ENCODE measurements at regions not wholly inside any gene's neighbourhood (a gene's known extent, or its start where the extent isn't known, plus 50 kb on each side); places are given as distances from the start of the nearest gene placed in this dataset.
"Not testable (repeated sequence)": the region's sequence is repeated elsewhere in the genome, so short reads cannot be mapped to it uniquely, and the experiment has no call there.

DNA sequence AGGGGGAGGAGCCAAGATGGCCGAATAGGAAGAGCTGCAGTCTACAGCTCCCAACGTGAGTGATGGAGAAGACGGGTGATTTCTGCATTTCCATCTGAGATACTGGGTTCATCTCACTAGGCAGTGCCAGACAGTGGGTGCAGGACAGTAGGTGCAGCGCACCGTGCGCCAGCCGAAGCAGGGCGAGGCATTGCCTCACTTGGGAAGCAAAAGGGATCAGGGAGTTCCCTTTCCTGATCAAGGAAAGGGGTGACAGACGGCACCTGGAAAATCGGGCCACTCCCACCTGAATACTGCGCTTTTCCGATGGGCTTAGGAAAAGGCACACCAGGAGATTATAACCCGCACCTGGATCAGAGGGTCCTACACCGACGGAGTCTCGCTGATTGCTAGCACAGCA, 121.1 kb upstream of the SESTD1 start:
- H3K4me1 Mint-ChIP-seq (ENCODE audit: low read depth); H3K4me3 Mint-ChIP-seq (ENCODE audit: low read depth); H3K27me3 Mint-ChIP-seq (ENCODE audit: low read depth); DNase-seq (ENCODE audit: low spot score); H3K36me3 Mint-ChIP-seq (ENCODE audit: low read depth); H3K27ac Mint-ChIP-seq; intact Hi-C loops (cut with micrococcal nuclease); H3K9me3 Mint-ChIP-seq: not testable (repeated sequence)

DNA sequence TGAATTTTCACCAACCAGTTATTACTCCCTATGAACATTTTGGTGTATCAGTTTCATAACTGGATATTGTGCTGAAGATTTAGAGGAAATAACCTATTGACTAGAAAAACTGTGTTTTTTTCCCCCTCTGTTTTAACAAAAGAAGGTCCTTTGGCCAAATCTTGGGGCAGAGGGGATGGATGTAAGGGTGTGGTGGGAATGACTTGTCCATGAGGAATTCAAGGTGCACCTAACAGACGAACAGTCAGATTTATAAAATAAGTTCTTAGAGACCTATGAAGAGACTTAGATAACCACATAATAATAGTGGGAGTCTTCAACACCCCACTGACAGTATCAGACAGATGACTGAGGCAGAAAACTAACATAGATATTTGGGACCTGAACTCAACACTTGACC, 119.3 kb upstream of the SESTD1 start:
- DNase-seq (ENCODE audit: low spot score), result no peak
- no peaks in the 10 kb centered on the region for H3K27me3 Mint-ChIP-seq (ENCODE audit: low read depth)
- H3K4me3 Mint-ChIP-seq (ENCODE audit: low read depth), result no peak overlapping the region
- no peaks in the 10 kb centered on the region for H3K36me3 Mint-ChIP-seq (ENCODE audit: low read depth)
- H3K27ac Mint-ChIP-seq, result no peak overlapping the region
- intact Hi-C loops (cut with micrococcal nuclease), result no loop called here
- no peaks in the 10 kb centered on the region for H3K9me3 Mint-ChIP-seq
- H3K4me1 Mint-ChIP-seq (ENCODE audit: low read depth), result no peaks in the 10 kb centered on the region

DNA sequence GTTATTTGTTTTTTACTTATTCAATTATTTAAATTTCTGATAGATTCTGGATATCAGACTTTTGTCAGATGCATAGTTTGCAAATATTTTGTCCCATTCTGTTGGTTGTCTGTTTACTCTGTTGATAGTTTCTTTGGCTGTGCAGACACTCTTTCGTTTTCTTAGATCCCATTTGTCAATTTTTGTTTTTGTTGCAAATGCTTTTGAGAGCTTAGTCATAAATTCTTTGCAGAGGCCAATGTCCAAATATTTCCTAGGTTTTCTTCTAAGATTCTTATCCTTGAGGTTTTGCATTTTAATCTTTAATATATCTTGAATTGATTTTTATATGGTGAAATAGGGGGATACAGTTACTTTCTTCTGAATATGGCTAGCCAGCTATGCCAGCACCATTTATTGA, 112.7 kb upstream of the SESTD1 start:
- Mint-ChIP-seq H3K9me3 (no peaks in the 10 kb centered on the region), H3K36me3 (ENCODE audit: low read depth) (no peaks in the 10 kb centered on the region), H3K27ac (no peak overlapping the region), H3K4me3 (ENCODE audit: low read depth) (no peak overlapping the region), H3K27me3 (ENCODE audit: low read depth) (no peaks in the 10 kb centered on the region), H3K4me1 (ENCODE audit: low read depth) (no peaks in the 10 kb centered on the region)
- intact Hi-C loops (cut with micrococcal nuclease), result no loop called here
- no peak for DNase-seq (ENCODE audit: low spot score)

DNA sequence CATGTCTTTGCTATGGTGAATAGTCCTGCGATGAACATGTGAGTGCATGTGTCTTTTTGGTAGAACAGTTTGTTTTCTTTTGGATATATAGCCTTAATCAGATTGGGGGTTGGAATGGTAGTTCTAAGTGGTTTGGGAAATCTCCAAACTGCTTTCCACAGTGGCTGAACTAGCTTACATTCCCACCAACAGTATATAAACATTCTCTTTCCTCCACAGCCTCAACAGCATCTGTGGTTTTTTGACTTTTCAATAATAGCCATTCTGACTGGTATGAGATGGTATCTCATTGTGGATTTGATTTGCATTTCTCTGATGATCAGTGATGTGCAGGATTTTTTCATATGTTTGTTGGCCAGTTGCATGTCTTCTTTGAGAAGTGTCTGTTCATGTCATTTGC, 112.2 kb upstream of the SESTD1 start:
- no peak overlapping the region for H3K27ac Mint-ChIP-seq

DNA sequence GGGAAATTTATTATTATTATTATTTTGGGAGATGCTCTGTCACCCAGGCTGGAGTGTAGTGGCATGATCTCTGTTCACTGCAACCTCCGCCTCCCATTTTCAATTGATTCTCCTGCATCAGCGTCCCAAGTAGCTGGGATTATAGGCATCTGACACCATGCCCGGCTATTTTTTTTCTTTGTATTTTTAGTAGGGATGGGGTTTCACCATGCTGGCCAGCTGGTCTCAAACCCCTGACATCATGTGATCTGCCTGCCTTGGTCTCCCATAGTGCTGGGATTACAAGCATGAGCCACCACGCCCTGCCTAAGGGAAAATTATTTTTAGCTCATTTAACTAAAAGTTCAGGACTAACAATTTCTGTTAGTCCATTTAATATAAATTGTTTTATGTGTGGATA, 109.2 kb upstream of the SESTD1 start:
- Mint-ChIP-seq H3K27ac (no peak overlapping the region), H3K27me3 (ENCODE audit: low read depth) (no peaks in the 10 kb centered on the region), H3K9me3 (no peaks in the 10 kb centered on the region), H3K36me3 (ENCODE audit: low read depth) (no peaks in the 10 kb centered on the region), H3K4me3 (ENCODE audit: low read depth) (no peak overlapping the region), H3K4me1 (ENCODE audit: low read depth) (no peaks in the 10 kb centered on the region)
- intact Hi-C loops (cut with micrococcal nuclease), result no loop called here
- DNase-seq (ENCODE audit: low spot score), result no peak

More for the DNA sequence above, 112.2 kb upstream of the SESTD1 start:
- Mint-ChIP-seq H3K4me3 (ENCODE audit: low read depth) (no peak overlapping the region), H3K27me3 (ENCODE audit: low read depth) (no peaks in the 10 kb centered on the region), H3K9me3 (no peaks in the 10 kb centered on the region), H3K4me1 (ENCODE audit: low read depth) (no peaks in the 10 kb centered on the region), H3K36me3 (ENCODE audit: low read depth) (no peaks in the 10 kb centered on the region)
- DNase-seq (ENCODE audit: low spot score), result no peak
- intact Hi-C loops (cut with micrococcal nuclease), result no loop called here

DNA sequence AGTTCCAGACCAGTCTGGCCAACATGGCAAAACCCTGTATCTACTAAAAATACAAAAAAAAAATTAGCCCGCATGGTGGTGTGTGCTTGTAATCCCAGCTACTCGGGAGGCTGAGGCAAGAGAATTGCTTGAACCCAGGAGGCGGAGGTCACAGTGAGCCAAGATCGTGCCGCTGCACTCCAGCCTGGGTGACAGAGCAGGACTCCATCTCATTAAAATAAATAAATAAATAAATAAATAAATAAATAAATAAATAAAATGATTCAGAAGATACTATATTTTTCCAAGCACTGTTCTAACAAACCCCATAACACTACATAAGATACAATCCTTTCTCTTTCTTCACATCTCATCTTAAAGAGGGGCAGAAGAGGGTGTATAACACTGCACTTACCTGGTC, 100.9 kb upstream of the SESTD1 start:
- H3K4me3 Mint-ChIP-seq (ENCODE audit: low read depth); H3K4me1 Mint-ChIP-seq (ENCODE audit: low read depth); intact Hi-C loops (cut with micrococcal nuclease); H3K27me3 Mint-ChIP-seq (ENCODE audit: low read depth); H3K36me3 Mint-ChIP-seq (ENCODE audit: low read depth); DNase-seq (ENCODE audit: low spot score); H3K27ac Mint-ChIP-seq; H3K9me3 Mint-ChIP-seq: not testable (repeated sequence)

DNA sequence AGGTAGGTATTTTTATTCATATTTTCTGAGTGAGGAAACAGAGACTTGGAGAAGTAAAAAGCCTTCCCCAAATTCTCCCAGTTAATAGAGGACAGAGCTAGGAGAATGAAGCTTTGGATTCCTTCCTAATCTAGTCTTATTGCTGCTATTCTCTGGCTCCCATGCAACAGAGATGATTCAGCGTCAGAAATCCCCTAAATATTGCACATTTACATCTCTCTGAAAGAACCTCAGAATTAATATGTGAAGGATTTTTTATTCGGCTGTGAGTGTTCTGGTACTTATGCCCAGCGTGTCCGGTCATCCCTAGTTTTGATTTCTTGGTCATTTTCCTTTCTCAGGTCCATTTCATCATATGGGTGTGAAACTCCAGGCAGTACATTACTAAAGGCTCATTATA, 91.2 kb upstream of the SESTD1 start:
- peaks cover 3% of the 10 kb centered on the region for H3K27me3 Mint-ChIP-seq (ENCODE audit: low read depth)
- H3K4me3 Mint-ChIP-seq (ENCODE audit: low read depth), result no peak overlapping the region
- H3K9me3 Mint-ChIP-seq, result no peaks in the 10 kb centered on the region
- no peaks in the 10 kb centered on the region for H3K4me1 Mint-ChIP-seq (ENCODE audit: low read depth)
- DNase-seq (ENCODE audit: low spot score), result no peak
- H3K36me3 Mint-ChIP-seq (ENCODE audit: low read depth), result no peaks in the 10 kb centered on the region
- intact Hi-C loops (cut with micrococcal nuclease), result no loop called here
- no peak overlapping the region for H3K27ac Mint-ChIP-seq

DNA sequence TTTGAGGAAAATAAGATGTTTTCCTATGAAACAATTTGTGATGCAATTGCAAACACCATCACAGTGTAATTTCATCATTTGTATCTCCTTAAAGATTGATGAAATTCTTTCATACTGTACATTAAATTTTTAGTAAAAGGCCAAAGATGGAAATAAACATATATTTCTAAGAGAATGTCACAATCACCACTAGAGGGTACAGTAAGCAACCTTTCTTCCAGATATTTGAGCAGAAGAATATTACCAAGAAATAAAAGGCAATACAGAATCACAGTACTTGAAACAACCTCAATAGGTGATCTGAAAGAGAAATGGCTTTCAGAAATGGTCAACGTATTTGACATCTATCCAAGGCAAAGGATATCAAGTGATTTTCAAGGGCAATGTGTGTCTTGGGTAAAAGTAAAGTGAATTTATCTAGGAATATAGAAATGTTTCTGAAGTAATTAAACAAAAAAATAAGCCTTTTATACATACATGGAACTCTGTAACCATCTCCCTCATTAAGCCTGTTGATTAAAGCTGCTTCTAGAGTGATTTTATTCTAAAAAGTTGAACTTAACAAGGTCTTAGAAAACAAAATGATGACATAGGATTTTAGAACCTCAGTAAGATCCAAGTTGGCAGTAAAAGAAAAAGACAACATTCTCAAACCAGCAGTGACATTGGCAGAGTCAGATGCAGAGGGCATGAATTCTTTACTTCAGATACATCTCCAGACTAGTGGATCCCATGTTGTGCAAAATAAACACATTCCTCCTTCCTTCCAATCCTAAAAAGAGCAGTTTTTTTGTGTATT, 90.3 kb upstream of the SESTD1 start:
- Mint-ChIP-seq H3K9me3 (no peaks in the 10 kb centered on the region), H3K36me3 (ENCODE audit: low read depth) (no peaks in the 10 kb centered on the region), H3K4me1 (ENCODE audit: low read depth) (no peaks in the 10 kb centered on the region), H3K27ac (no peak overlapping the region), H3K4me3 (ENCODE audit: low read depth) (no peak overlapping the region), H3K27me3 (ENCODE audit: low read depth) (peaks cover 3% of the 10 kb centered on the region)
- DNase-seq (ENCODE audit: low spot score), result no peak
- intact Hi-C loops (cut with micrococcal nuclease), result no loop called here

DNA sequence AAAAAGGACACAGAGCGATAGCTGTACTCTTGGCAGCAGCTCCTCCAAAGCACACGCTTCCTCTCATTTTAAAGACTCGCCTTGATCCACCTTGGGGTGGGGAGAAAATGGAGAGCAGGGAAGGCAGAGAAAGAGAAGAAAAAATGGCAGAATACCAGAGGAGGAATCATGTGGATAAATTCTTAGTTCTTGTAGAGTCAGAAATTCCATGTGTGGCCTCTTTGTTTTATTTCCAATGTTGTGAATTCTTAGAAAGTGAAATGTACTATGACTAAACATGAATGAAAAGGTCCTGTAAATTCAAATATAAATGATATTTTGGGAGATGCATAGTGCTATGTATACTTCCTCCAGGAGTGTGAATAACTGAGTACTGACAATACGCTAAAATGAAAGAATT, 89.7 kb upstream of the SESTD1 start:
- Mint-ChIP-seq H3K36me3 (ENCODE audit: low read depth) (no peaks in the 10 kb centered on the region), H3K9me3 (no peaks in the 10 kb centered on the region), H3K27me3 (ENCODE audit: low read depth) (peaks cover 3% of the 10 kb centered on the region), H3K4me1 (ENCODE audit: low read depth) (no peaks in the 10 kb centered on the region), H3K4me3 (ENCODE audit: low read depth) (no peak overlapping the region), H3K27ac (no peak overlapping the region)
- intact Hi-C loops (cut with micrococcal nuclease), result no loop called here
- DNase-seq (ENCODE audit: low spot score), result no peak

DNA sequence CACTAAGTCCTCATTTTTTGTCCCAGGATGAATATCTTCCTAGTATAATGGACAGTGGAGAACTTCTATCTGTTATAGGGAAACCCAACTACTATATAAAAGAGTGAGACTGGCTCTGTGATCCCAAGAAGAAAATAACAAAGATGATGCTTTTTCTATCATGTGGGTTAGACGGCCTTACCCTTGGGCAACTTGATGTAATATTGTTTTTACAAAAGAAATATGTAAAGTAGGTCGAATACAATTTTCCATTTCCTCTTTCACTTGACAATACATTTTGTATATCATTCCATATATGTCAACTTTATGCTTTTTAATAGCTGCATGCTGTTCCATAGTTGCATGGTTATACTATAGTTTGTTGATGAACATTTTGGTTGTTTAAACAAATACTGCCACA, 87.5 kb upstream of the SESTD1 start:
- Mint-ChIP-seq H3K27me3 (ENCODE audit: low read depth) (peaks cover 3% of the 10 kb centered on the region), H3K4me1 (ENCODE audit: low read depth) (no peaks in the 10 kb centered on the region)
- no peak for DNase-seq (ENCODE audit: low spot score)

DNA sequence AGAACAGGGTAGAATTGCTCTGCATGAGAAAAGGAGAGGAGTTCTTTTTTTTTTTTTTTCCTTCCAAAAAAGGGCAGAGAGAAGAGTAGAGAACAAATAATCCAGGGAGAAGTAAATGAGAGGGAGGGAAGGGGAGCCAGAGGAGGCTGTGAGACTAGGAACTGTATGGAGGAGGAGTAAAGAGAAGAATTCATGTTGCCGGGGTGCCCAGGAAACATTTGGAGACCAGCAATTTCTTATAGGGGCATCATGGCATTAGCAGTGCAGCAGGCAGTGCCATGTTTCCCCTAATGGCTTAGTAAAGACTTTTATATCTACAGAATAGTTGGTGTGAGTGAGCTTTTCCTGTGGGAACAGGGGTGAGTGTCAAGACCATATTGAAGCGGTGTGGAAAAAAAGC, 86.4 kb upstream of the SESTD1 start:
- intact Hi-C loops (cut with micrococcal nuclease), result no loop called here
- no peak overlapping the region for H3K27ac Mint-ChIP-seq
- no peaks in the 10 kb centered on the region for H3K9me3 Mint-ChIP-seq

More for the DNA sequence above, 87.5 kb upstream of the SESTD1 start:
- Mint-ChIP-seq H3K9me3 (no peaks in the 10 kb centered on the region), H3K4me3 (ENCODE audit: low read depth) (no peak overlapping the region), H3K27ac (no peak overlapping the region), H3K36me3 (ENCODE audit: low read depth) (no peaks in the 10 kb centered on the region)
- intact Hi-C loops (cut with micrococcal nuclease), result no loop called here

DNA sequence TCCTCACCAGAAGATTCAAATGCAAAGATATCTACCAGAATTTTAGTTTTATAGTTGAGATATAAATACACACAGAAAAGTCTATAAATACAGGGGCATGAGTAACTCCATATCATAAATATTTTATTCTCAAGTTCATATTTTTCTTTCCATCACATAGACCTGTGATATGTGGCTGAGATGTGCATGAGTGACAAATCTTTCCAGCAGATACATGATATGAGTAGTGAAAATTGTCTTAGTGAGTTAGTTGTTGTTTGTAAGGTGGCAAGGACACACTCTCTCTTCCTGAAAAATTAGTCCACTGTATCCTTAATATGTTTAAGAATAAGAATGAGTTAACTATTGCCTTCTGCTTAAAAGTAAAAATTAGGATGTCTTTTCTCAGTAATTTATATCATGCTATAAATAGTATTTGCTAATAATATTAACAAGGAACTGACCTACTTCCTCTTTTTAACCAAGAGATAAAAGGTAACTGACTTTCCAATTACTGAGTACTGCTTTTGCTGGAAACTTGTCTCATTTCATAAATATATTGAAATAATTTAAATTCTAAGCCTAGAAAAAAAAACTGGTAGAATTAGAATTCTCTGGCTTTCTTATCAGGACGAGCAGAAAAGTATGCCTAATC, 85.2 kb upstream of the SESTD1 start:
- intact Hi-C loops (cut with micrococcal nuclease), result no loop called here
- Mint-ChIP-seq H3K27me3 (ENCODE audit: low read depth) (peaks cover 1% of the 10 kb centered on the region), H3K4me3 (ENCODE audit: low read depth) (no peak overlapping the region), H3K9me3 (no peaks in the 10 kb centered on the region), H3K36me3 (ENCODE audit: low read depth) (no peaks in the 10 kb centered on the region), H3K4me1 (ENCODE audit: low read depth) (no peaks in the 10 kb centered on the region), H3K27ac (no peak overlapping the region)
- DNase-seq (ENCODE audit: low spot score), result no peak

More for the DNA sequence above, 86.4 kb upstream of the SESTD1 start:
- no peaks in the 10 kb centered on the region for H3K4me1 Mint-ChIP-seq (ENCODE audit: low read depth)
- peaks cover 3% of the 10 kb centered on the region for H3K27me3 Mint-ChIP-seq (ENCODE audit: low read depth)
- no peak overlapping the region for H3K4me3 Mint-ChIP-seq (ENCODE audit: low read depth)
- no peaks in the 10 kb centered on the region for H3K36me3 Mint-ChIP-seq (ENCODE audit: low read depth)
- no peak for DNase-seq (ENCODE audit: low spot score)

DNA sequence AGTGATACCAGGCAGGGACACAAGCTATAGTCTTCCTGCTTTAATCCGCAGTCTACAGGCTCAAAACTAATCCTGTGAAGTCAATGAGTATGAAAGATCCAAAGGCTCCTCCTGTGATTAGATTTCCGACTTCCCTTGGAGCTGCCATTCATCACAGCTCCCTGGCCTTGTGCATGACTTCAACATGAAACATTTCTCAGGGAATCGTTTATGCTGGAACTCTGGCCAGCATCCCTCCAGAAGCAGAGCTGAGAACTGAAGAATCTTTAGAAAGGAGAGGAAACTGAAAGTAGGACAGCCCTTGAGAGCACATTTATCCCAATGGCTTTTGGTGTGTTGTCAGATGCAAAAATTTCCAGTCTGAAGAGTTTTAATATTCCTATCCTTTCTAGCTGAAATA, 84.3 kb upstream of the SESTD1 start:
- Mint-ChIP-seq H3K4me1 (ENCODE audit: low read depth) (no peaks in the 10 kb centered on the region), H3K9me3 (no peaks in the 10 kb centered on the region), H3K4me3 (ENCODE audit: low read depth) (no peak overlapping the region), H3K27ac (no peak overlapping the region), H3K36me3 (ENCODE audit: low read depth) (no peaks in the 10 kb centered on the region), H3K27me3 (ENCODE audit: low read depth) (no peaks in the 10 kb centered on the region)
- no peak for DNase-seq (ENCODE audit: low spot score)
- intact Hi-C loops (cut with micrococcal nuclease), result no loop called here

Data from activated T-helper 2 cell treated with anti-CD3 and anti-CD28 coated beads, Interferon-gamma antibody, Interleukin-2, Interleukin-4, amounts not matched to agents 10 μg/mL and 5 μg/mL and 100 μg/mL, durations not matched to agents 14 hours and 24 hours and 36 hours (primary cell).